Progenitor cell of endocrine pancreas (in vitro differentiated cells): ENCODE measurements at regions not wholly inside any gene's neighbourhood (a gene's known extent, or its start where the extent isn't known, plus 50 kb on each side); places are given as distances from the start of the nearest gene placed in this dataset.

Experiments used
- DNase-seq: peaks from one replicate; pipeline ENCODE4 v3.0.0; 2021; ENCODE audit warnings: low spot score; ENCODE audit not compliant: unreplicated experiment
- H3K27ac Mint-ChIP-seq: 2 replicates; pipeline ENCODE4 v1.8.0; 2021; ENCODE audit warnings: mild to moderate bottlenecking, moderate library complexity, mixed read lengths
- H3K27me3 Mint-ChIP-seq: 2 replicates; pipeline ENCODE4 v1.8.0; 2021; ENCODE audit warnings: mixed read lengths
- H3K36me3 Mint-ChIP-seq: 2 replicates; pipeline ENCODE4 v1.8.0; 2022; ENCODE audit warnings: mixed read lengths; ENCODE audit not compliant: insufficient read depth
- H3K4me1 Mint-ChIP-seq: 2 replicates; pipeline ENCODE4 v1.8.0; 2021; ENCODE audit warnings: low read depth, mixed read lengths
- H3K4me3 Mint-ChIP-seq: 2 replicates; pipeline ENCODE4 v1.8.0; 2021; ENCODE audit warnings: low read depth, mild to moderate bottlenecking, moderate library complexity, mixed read lengths
- H3K9me3 Mint-ChIP-seq: 2 replicates; pipeline ENCODE4 v1.8.0; 2021; ENCODE audit warnings: low read depth, mixed read lengths
- TF ChIP-seq, protein P1 (sequence below): fragments of 200-600 bp; sonication (generic); IDR thresholded peaks from one replicate; pipeline ENCODE4 v1.5.0; 2021; ENCODE audit warnings: antibody characterized with exemption, mild to moderate bottlenecking; ENCODE audit not compliant: unreplicated experiment

DNA sequence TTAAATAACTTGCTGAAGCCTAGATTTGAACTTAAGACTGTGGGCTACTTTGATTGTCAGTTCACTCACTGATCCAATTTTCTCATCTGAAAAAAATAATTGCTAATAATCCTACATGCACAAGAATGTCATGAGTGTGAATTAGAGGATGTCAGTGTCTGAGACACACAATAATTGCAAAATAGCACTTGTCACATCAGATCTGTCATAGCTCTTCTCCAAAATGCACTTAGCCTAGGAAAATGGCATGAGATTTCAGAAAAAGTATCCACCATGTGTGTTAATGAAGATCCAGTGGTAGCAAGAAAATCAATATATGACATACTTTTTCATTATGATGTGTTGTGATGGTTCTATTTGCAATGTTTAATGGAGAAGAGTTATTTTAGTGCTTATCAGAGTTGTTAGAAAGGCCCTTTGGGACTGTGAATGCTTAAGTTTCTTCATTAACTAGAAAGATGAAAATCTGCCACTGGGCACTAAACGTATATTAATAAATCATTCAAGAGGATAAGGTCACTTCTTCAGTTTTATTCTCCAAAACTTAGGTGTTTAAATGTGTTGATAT lies 786.2 kb downstream of the C6orf118 start:
- H3K9me3 Mint-ChIP-seq, result peaks cover 20% of the 10 kb centered on the region
- H3K4me1 Mint-ChIP-seq, result no peaks in the 10 kb centered on the region
- DNase-seq, result no peak
- TF ChIP-seq, protein P1, sequence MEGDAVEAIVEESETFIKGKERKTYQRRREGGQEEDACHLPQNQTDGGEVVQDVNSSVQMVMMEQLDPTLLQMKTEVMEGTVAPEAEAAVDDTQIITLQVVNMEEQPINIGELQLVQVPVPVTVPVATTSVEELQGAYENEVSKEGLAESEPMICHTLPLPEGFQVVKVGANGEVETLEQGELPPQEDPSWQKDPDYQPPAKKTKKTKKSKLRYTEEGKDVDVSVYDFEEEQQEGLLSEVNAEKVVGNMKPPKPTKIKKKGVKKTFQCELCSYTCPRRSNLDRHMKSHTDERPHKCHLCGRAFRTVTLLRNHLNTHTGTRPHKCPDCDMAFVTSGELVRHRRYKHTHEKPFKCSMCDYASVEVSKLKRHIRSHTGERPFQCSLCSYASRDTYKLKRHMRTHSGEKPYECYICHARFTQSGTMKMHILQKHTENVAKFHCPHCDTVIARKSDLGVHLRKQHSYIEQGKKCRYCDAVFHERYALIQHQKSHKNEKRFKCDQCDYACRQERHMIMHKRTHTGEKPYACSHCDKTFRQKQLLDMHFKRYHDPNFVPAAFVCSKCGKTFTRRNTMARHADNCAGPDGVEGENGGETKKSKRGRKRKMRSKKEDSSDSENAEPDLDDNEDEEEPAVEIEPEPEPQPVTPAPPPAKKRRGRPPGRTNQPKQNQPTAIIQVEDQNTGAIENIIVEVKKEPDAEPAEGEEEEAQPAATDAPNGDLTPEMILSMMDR, result no peak
- H3K4me3 Mint-ChIP-seq, result no peak overlapping the region
- H3K27me3 Mint-ChIP-seq, result no peaks in the 10 kb centered on the region
- H3K27ac Mint-ChIP-seq, result no peak overlapping the region
- no peaks in the 10 kb centered on the region for H3K36me3 Mint-ChIP-seq

DNA sequence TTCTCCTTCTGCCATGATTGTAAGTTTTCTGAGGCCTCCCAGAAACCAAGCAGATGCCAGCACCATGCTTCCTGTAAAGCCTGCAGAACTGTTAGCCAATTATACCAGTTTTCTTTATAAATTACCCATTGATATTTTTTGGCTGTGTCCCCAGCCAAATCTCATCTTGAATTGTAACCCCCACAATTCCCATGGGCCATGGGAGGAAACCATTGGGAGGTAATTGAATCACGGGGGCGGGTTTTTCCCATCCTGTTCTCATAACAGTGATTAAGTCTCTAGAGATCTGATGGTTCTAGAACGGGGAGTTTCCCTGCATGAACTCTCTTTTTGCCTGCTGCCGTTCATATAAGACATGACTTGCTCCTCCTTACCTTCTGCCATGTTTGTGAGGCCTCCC lies 788.5 kb downstream of the C6orf118 start:
- Mint-ChIP-seq H3K9me3 (peaks cover 19% of the 10 kb centered on the region), H3K4me3 (no peak overlapping the region), H3K27me3 (no peaks in the 10 kb centered on the region), H3K27ac (no peak overlapping the region), H3K4me1 (no peaks in the 10 kb centered on the region), H3K36me3 (no peaks in the 10 kb centered on the region)
- TF ChIP-seq, protein P1, result no peak
- no peak for DNase-seq

DNA sequence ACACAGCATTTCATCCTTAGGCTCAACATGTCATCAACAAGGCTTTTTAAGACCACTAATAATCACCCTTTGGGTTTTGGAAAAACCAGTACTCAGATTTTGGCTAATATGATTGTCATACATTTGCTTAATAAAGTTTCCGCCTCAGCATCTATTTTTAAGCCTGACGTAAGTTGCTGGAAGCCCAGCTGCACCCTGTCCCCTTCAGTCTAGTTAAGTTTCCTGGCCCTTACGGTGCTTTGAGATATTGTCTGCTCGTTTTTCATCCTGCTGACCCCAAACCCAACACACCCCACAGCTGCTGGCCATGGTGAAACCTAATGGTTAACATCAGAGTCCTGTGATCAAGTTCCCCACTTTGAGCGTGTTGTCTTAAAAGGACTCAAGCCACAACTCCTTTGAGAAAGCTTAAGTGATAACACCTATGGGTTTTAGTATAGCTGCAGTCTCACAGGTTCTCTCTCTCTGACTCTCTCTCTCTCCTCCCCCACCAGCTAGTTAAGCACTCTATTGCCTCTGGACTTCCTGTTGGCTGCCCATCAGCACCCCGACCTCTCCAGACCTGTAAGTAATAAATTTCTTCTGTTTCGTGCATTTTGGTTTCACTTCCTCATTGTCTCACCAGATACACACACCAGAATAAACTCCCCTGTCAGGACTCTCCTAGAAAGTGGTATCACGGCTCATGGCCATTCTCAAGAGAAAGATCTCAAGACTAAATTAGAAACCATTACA lies 802.0 kb downstream of the C6orf118 start:
- no peak overlapping the region for H3K27ac Mint-ChIP-seq
- TF ChIP-seq, protein P1, result no peak
- DNase-seq, result no peak
- no peaks in the 10 kb centered on the region for H3K9me3 Mint-ChIP-seq
- H3K36me3 Mint-ChIP-seq, result no peaks in the 10 kb centered on the region
- no peaks in the 10 kb centered on the region for H3K4me1 Mint-ChIP-seq
- H3K27me3 Mint-ChIP-seq, result no peaks in the 10 kb centered on the region
- no peak overlapping the region for H3K4me3 Mint-ChIP-seq

GRCh38 chr6:164505425-164505824 lies 804.0 kb downstream of the C6orf118 start:
- Mint-ChIP-seq H3K27ac (no peak overlapping the region), H3K27me3 (no peaks in the 10 kb centered on the region), H3K4me1 (no peaks in the 10 kb centered on the region), H3K4me3 (no peak overlapping the region), H3K36me3 (no peaks in the 10 kb centered on the region), H3K9me3 (no peaks in the 10 kb centered on the region)
- no peak for DNase-seq
- TF ChIP-seq, protein P1, result no peak

DNA sequence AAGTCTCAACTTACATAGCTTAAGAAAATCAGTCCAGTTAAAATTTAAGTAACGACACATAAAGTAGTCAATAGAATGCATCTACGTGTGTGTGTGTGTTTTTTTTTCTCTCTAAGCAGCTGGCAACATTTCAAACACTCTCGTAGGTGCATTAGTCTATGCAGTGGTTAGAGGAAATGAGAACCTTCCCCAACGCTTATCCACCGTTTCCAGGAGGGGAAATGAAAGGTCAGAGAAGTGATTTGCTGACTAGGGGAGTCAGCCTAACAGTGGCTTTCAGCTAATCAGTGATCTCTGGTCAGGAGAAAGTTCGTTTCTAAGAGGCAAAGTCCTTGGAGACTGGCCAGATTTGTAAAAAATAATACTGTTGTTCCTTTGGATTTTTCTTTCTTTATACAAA lies 806.6 kb downstream of the C6orf118 start:
- no peak overlapping the region for H3K4me3 Mint-ChIP-seq
- no peaks in the 10 kb centered on the region for H3K27me3 Mint-ChIP-seq
- H3K27ac Mint-ChIP-seq, result no peak overlapping the region
- TF ChIP-seq, protein P1, result no peak
- no peak for DNase-seq
- no peaks in the 10 kb centered on the region for H3K4me1 Mint-ChIP-seq
- H3K36me3 Mint-ChIP-seq, result no peaks in the 10 kb centered on the region
- H3K9me3 Mint-ChIP-seq, result no peaks in the 10 kb centered on the region
